Liver (tissue), 7 donors: ENCODE measurements at regions not wholly inside any gene's neighbourhood (a gene's known extent, or its start where the extent isn't known, plus 50 kb on each side); places are given as distances from the start of the nearest gene placed in this dataset.

ENCODE experiments used
- DNase-seq: peaks from one replicate; pipeline ENCODE4 v3.0.0-alpha.2; 2017; ENCODE audit warnings: low spot score
- H3K27ac ChIP-seq, 2 donors: one replicate each; pipeline ENCODE4 v1.7.0; 2013; ENCODE audit warnings: inconsistent platforms in 2 of 2, low read length in 2 of 2, control low read depth in 1 of 2, low read depth in 1 of 2, mild to moderate bottlenecking in 1 of 2
- H3K27me3 ChIP-seq, 4 donors: one replicate each; pipeline versions ENCODE4 v1.6.1 to v1.7.0; 2013; ENCODE audit warnings: low read length in 3 of 4, inconsistent platforms in 1 of 4, mild to moderate bottlenecking in 1 of 4, moderate library complexity in 1 of 4; ENCODE audit not compliant: control insufficient read depth in 4 of 4, insufficient read depth in 4 of 4
- H3K36me3 ChIP-seq, 4 donors: one replicate each; pipeline versions ENCODE4 v1.6.1 to v1.7.0; 2013; ENCODE audit warnings: low read length in 3 of 4, mild to moderate bottlenecking in 3 of 4, low read depth in 1 of 4, moderate library complexity in 1 of 4; ENCODE audit not compliant: control insufficient read depth in 4 of 4, insufficient read depth in 3 of 4
- H3K4me1 ChIP-seq, 4 donors: one replicate each; pipeline versions ENCODE4 v1.6.1 to v1.7.0; 2013; ENCODE audit warnings: low read length in 3 of 4, mild to moderate bottlenecking in 3 of 4, moderate library complexity in 1 of 4; ENCODE audit not compliant: control insufficient read depth in 4 of 4, insufficient read depth in 4 of 4
- H3K4me3 ChIP-seq, 3 donors: one replicate each; pipeline versions ENCODE4 v1.6.1 to v1.7.0; 2013; ENCODE audit warnings: low read length in 3 of 3, control low read depth in 1 of 3, low read depth in 1 of 3, mild to moderate bottlenecking in 1 of 3
- H3K9ac ChIP-seq, 2 donors: one replicate each; pipeline ENCODE4 v1.7.0; 2013; ENCODE audit warnings: low read length in 2 of 2, mild to moderate bottlenecking in 2 of 2, moderate library complexity in 2 of 2, control low read depth in 1 of 2, low read depth in 1 of 2
- H3K9me3 ChIP-seq, 4 donors: one replicate each; pipeline versions ENCODE4 v1.6.1 to v1.7.0; 2013; ENCODE audit warnings: low read length in 3 of 4; ENCODE audit not compliant: control insufficient read depth in 4 of 4
- FOXA1 ChIP-seq: IDR thresholded peaks from 2 replicates; pipeline ENCODE4 v1.6.1; 2016; ENCODE audit warnings: antibody characterized with exemption
- FOXA2 ChIP-seq: IDR thresholded peaks from 2 replicates; pipeline ENCODE4 v1.6.1; 2016; ENCODE audit warnings: antibody characterized with exemption
- GABPA ChIP-seq, 2 donors: IDR thresholded peaks in 1 of 2; conservative IDR thresholded peaks in 1 of 2; 2 replicates each; pipeline ENCODE4 v1.6.1; 2016; ENCODE audit warnings: antibody characterized with exemption in 2 of 2, mild to moderate bottlenecking in 1 of 2, moderate library complexity in 1 of 2
- HNF4G ChIP-seq: IDR thresholded peaks from 2 replicates; pipeline ENCODE4 v1.6.1; 2016; ENCODE audit warnings: antibody characterized with exemption
- JUND ChIP-seq, 2 donors: IDR thresholded peaks; 2 replicates each; pipeline ENCODE4 v1.6.1; 2016; ENCODE audit warnings: antibody characterized with exemption in 2 of 2
- NR2F2 ChIP-seq: IDR thresholded peaks from 2 replicates; pipeline ENCODE4 v1.6.1; 2016; ENCODE audit warnings: antibody characterized with exemption
- RAD21 ChIP-seq, 2 donors: IDR thresholded peaks; 2 replicates each; pipeline ENCODE4 v1.6.1; 2016; ENCODE audit warnings: antibody characterized with exemption in 2 of 2, mild to moderate bottlenecking in 2 of 2
- RXRA ChIP-seq, 2 donors: IDR thresholded peaks; 2 replicates each; pipeline ENCODE4 v1.6.1; 2017 to 2018; ENCODE audit warnings: antibody characterized with exemption in 2 of 2, mild to moderate bottlenecking in 1 of 2
- SP1 ChIP-seq: IDR thresholded peaks from 2 replicates; pipeline ENCODE4 v1.6.1; 2018; ENCODE audit warnings: antibody characterized with exemption, mild to moderate bottlenecking
- TAF1 ChIP-seq: conservative IDR thresholded peaks from 2 replicates; pipeline ENCODE4 v1.6.1; 2016; ENCODE audit warnings: antibody characterized with exemption, mild to moderate bottlenecking
- YY1 ChIP-seq: IDR thresholded peaks from 2 replicates; pipeline ENCODE4 v1.6.1; 2016; ENCODE audit warnings: antibody characterized with exemption, mild to moderate bottlenecking
- WGBS: extraction: QIAGEN DNeasy Blood & Tissue Kit; methylation state at CpG from one replicate; pipeline ENCODE4 v1.1.7; 2013; 5-methylcytosine and 5-hydroxymethylcytosine counted together
- TF ChIP-seq, protein P1 (sequence below): IDR thresholded peaks from 2 replicates; pipeline ENCODE4 v1.6.1; 2016; ENCODE audit warnings: antibody characterized with exemption
- TF ChIP-seq, protein P2 (sequence below): IDR thresholded peaks from 2 replicates; pipeline ENCODE4 v1.6.1; 2016; ENCODE audit warnings: antibody characterized with exemption
- TF ChIP-seq, protein P3 (sequence below): IDR thresholded peaks from 2 replicates; pipeline ENCODE4 v1.6.1; 2016; ENCODE audit warnings: antibody characterized with exemption, mild to moderate bottlenecking
- TF ChIP-seq, protein P4 (sequence below): IDR thresholded peaks from 2 replicates; pipeline ENCODE4 v1.6.1; 2016; ENCODE audit warnings: antibody characterized with exemption
- donor health status: healthy.
- donor health status: healthy.
- donor health status: healthy.
- donor health status: healthy.

DNA sequence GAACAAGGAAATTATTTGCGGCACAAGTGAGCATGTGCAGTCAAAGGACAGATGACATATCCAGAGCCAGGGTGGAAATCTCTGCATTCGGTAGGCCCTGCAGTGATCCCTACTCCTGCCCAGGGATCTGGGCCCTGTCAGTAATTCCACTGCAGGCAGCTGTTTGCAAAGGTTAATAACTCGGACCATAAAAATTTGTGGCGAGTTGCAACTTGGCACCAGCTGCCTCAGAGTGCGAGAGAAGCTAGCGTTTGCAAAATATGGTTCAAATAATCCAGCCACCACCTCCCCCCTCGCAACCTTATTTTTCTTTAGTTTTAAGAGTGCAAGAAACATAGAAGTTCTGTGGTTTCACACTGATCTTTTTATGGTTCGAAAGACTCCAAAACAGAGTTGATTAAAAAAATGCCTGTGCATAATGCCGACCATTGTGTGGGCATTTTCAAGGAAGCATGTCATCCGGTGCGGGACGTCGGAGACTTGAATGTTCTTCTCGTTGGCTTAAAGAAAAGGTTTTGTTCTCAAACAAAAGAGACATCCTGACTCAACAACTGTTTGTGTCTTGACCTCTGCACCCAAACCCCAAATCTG is 224.5 kb downstream of the BCL11B start:
- Histone ChIP-seq H3K36me3 (no peaks in the 10 kb centered on the region), H3K9me3 (peaks cover 0 to 3% (median 1%) of the 10 kb centered on the region in 4 donors), H3K4me3 (no peak overlapping the region), H3K27ac (no peak overlapping the region), H3K9ac (no peak overlapping the region), H3K27me3 (peaks cover 0 to 3% (median 0%) of the 10 kb centered on the region in 4 donors), H3K4me1 (no peaks in the 10 kb centered on the region)
- no peak for DNase-seq
- TF ChIP-seq, protein P1, sequence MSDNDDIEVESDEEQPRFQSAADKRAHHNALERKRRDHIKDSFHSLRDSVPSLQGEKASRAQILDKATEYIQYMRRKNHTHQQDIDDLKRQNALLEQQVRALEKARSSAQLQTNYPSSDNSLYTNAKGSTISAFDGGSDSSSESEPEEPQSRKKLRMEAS, result no peak
- TF ChIP-seq HNF4G (no peak), SP1 (no peak), RXRA (IDR thresholded peaks at IDR 0.05) (no peak), JUND (IDR thresholded peaks at IDR 0.05) (no peak)
- WGBS, result 78% methylated on average over 14 of the region's 14 CpGs

DNA sequence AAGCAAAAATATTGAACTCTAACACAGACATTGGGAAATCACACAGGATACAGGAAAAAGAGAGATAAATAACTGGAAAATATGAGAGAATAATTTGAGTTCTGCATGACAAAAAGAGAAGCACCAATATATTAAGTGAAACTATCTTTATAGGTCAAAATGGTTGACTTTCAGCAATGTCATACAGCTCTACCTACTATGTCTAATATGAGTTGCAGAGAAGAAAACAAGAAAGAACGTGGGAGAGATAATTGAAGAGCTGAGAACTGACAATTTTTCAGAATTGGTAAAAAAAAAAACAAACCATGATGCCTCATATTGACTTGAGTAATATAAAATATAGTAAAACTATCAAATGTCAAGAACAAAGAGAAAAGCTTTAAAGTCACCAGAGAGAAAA is 221.7 kb downstream of the BCL11B start:
- Histone ChIP-seq H3K4me3 (no peak overlapping the region), H3K4me1 (no peaks in the 10 kb centered on the region), H3K27ac (no peak overlapping the region), H3K9me3 (peaks cover 0 to 3% (median 1%) of the 10 kb centered on the region in 4 donors), H3K36me3 (no peaks in the 10 kb centered on the region), H3K27me3 (peaks cover 0 to 3% (median 0%) of the 10 kb centered on the region in 4 donors), H3K9ac (no peak overlapping the region)
- WGBS, result 51% methylated on average over 1 of the region's 1 CpG
- no peak for DNase-seq
- TF ChIP-seq, protein P1, result no peak
- TF ChIP-seq SP1, result no peak
- TF ChIP-seq TAF1, result no peak
- TF ChIP-seq YY1, result no peak

DNA sequence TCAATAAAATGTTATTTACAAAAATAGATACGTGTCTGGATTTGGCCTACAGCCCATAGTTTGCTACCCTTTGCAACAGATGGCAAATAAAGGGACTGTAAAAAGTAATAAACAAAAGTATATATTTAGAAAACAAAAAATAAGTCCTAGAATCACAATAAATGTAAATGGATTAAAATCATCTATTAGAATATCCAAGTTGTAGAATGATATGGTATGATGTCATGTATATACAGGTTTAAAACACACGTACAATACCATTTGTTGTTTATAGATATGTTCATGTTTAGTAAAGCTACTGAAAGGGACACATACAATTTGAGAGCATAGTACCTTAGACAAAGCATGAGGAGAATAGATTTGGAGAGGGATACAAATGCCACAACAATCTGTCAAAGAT is 219.5 kb downstream of the BCL11B start:
- Histone ChIP-seq H3K36me3 (no peaks in the 10 kb centered on the region), H3K27ac (no peak overlapping the region), H3K9me3 (peaks cover 0 to 6% (median 1%) of the 10 kb centered on the region in 4 donors), H3K27me3 (peaks cover 0 to 3% (median 0%) of the 10 kb centered on the region in 4 donors), H3K4me3 (no peak overlapping the region), H3K4me1 (no peaks in the 10 kb centered on the region), H3K9ac (no peak overlapping the region)
- WGBS, result 78% methylated on average over 2 of the region's 2 CpGs
- TF ChIP-seq, protein P2, sequence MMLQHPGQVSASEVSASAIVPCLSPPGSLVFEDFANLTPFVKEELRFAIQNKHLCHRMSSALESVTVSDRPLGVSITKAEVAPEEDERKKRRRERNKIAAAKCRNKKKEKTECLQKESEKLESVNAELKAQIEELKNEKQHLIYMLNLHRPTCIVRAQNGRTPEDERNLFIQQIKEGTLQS, result no peak
- TF ChIP-seq FOXA1, result no peak
- TF ChIP-seq, protein P1, result no peak
- TF ChIP-seq RAD21 (IDR thresholded peaks at IDR 0.05), result no peak
- TF ChIP-seq NR2F2, result no peak
- TF ChIP-seq JUND (IDR thresholded peaks at IDR 0.05), result no peak
- no peak for TF ChIP-seq RXRA (IDR thresholded peaks at IDR 0.05)
- DNase-seq, result no peak

DNA sequence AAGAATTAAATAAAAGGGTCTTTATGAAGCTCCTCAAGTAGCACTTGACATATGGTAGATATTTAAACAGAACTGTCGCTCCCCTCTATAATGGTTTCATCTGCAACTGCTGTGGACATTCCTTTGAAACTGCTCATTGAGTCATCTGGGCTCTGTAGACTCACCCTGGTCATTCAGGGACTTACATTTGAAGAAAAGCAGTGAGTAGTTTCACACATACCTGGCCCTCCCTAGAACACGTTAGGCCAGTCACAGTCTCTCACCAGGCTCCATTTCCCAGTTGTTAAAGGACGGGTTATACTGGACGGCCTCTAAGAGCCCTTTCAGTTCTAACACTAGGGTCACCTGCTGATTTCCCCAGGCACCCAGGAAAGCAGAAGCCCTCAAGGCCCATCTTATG is 217.0 kb downstream of the BCL11B start:
- H3K9ac ChIP-seq, result no peak overlapping the region
- H3K27me3 ChIP-seq, result no peaks in the 10 kb centered on the region
- H3K4me3 ChIP-seq, result no peak overlapping the region
- no peaks in the 10 kb centered on the region for H3K36me3 ChIP-seq
- H3K27ac ChIP-seq, result no peak overlapping the region
- WGBS, result 73% methylated on average over 4 of the region's 4 CpGs
- no peak for DNase-seq
- H3K9me3 ChIP-seq, result peaks cover 0 to 6% (median 1%) of the 10 kb centered on the region in 4 donors
- H3K4me1 ChIP-seq, result no peaks in the 10 kb centered on the region
- no peak for TF ChIP-seq TAF1
- TF ChIP-seq SP1, result no peak
- TF ChIP-seq, protein P1, result no peak
- no peak for TF ChIP-seq GABPA (IDR thresholded peaks at IDR 0.05 in 1 of 2, conservative IDR thresholded peaks at IDR 0.05 in 1 of 2)
- no peak for TF ChIP-seq FOXA2
- no peak for TF ChIP-seq NR2F2
- TF ChIP-seq, protein P2, result no peak
- TF ChIP-seq, protein P3, sequence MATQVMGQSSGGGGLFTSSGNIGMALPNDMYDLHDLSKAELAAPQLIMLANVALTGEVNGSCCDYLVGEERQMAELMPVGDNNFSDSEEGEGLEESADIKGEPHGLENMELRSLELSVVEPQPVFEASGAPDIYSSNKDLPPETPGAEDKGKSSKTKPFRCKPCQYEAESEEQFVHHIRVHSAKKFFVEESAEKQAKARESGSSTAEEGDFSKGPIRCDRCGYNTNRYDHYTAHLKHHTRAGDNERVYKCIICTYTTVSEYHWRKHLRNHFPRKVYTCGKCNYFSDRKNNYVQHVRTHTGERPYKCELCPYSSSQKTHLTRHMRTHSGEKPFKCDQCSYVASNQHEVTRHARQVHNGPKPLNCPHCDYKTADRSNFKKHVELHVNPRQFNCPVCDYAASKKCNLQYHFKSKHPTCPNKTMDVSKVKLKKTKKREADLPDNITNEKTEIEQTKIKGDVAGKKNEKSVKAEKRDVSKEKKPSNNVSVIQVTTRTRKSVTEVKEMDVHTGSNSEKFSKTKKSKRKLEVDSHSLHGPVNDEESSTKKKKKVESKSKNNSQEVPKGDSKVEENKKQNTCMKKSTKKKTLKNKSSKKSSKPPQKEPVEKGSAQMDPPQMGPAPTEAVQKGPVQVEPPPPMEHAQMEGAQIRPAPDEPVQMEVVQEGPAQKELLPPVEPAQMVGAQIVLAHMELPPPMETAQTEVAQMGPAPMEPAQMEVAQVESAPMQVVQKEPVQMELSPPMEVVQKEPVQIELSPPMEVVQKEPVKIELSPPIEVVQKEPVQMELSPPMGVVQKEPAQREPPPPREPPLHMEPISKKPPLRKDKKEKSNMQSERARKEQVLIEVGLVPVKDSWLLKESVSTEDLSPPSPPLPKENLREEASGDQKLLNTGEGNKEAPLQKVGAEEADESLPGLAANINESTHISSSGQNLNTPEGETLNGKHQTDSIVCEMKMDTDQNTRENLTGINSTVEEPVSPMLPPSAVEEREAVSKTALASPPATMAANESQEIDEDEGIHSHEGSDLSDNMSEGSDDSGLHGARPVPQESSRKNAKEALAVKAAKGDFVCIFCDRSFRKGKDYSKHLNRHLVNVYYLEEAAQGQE, result no peak
- TF ChIP-seq RXRA (IDR thresholded peaks at IDR 0.05), result no peak
- no peak for TF ChIP-seq RAD21 (IDR thresholded peaks at IDR 0.05)
- TF ChIP-seq JUND (IDR thresholded peaks at IDR 0.05), result no peak
- TF ChIP-seq, protein P4, sequence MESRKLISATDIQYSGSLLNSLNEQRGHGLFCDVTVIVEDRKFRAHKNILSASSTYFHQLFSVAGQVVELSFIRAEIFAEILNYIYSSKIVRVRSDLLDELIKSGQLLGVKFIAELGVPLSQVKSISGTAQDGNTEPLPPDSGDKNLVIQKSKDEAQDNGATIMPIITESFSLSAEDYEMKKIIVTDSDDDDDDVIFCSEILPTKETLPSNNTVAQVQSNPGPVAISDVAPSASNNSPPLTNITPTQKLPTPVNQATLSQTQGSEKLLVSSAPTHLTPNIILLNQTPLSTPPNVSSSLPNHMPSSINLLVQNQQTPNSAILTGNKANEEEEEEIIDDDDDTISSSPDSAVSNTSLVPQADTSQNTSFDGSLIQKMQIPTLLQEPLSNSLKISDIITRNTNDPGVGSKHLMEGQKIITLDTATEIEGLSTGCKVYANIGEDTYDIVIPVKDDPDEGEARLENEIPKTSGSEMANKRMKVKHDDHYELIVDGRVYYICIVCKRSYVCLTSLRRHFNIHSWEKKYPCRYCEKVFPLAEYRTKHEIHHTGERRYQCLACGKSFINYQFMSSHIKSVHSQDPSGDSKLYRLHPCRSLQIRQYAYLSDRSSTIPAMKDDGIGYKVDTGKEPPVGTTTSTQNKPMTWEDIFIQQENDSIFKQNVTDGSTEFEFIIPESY, result no peak
